KMS-11 (cell line): ENCODE measurements at regions not wholly inside any gene's neighbourhood (a gene's known extent, or its start where the extent isn't known, plus 50 kb on each side); places are given as distances from the start of the nearest gene placed in this dataset.

Source experiments
- H2AFZ ChIP-seq: fragments of 200-600 bp; sonication (generic); 2 replicates; pipeline ENCODE4 v1.6.1; 2016; ENCODE audit warnings: antibody characterized with exemption, mixed run types, low read depth
- H3K27ac ChIP-seq: fragments of 200-600 bp; sonication (generic); 2 replicates; pipeline ENCODE4 v1.6.1; 2016; ENCODE audit warnings: mild to moderate bottlenecking, mixed run types
- H3K27me3 ChIP-seq: fragments of 200-600 bp; sonication (generic); 2 replicates; pipeline ENCODE4 v1.6.1; 2017; ENCODE audit warnings: mild to moderate bottlenecking, low read depth, mixed run types, moderate library complexity; ENCODE audit not compliant: insufficient read depth
- H3K36me3 ChIP-seq: fragments of 200-600 bp; sonication (generic); 2 replicates; pipeline ENCODE4 v1.6.1; 2017; ENCODE audit warnings: mild to moderate bottlenecking, mixed run types; ENCODE audit not compliant: insufficient read depth
- H3K4me1 ChIP-seq: fragments of 200-600 bp; sonication (generic); 2 replicates; pipeline ENCODE4 v1.6.1; 2016; ENCODE audit warnings: mild to moderate bottlenecking, low read depth, mixed run types; ENCODE audit not compliant: poor library complexity, severe bottlenecking
- H3K4me2 ChIP-seq: fragments of 200-600 bp; sonication (generic); 2 replicates; pipeline ENCODE4 v1.7.0; 2016; ENCODE audit warnings: mild to moderate bottlenecking, mixed run types
- H3K4me3 ChIP-seq: fragments of 200-600 bp; sonication (generic); IDR thresholded peaks from 2 replicates; pipeline ENCODE4 v1.6.1; 2017; ENCODE audit warnings: low read depth, low read length, mixed read lengths; ENCODE audit not compliant: insufficient read depth
- H3K79me2 ChIP-seq: fragments of 200-600 bp; sonication (generic); 2 replicates; pipeline ENCODE4 v1.6.1; 2016; ENCODE audit warnings: low read depth, mixed run types; ENCODE audit not compliant: insufficient read depth
- H3K9ac ChIP-seq: fragments of 200-600 bp; sonication (generic); 2 replicates; pipeline ENCODE4 v1.6.1; 2016; ENCODE audit warnings: mild to moderate bottlenecking, mixed run types
- H4K20me1 ChIP-seq: fragments of 200-600 bp; sonication (generic); 2 replicates; pipeline ENCODE4 v1.6.1; 2016; ENCODE audit warnings: mild to moderate bottlenecking, mixed run types; ENCODE audit not compliant: insufficient read depth
- CTCF ChIP-seq: fragments of 200-600 bp; sonication (generic); conservative IDR thresholded peaks from 2 replicates; pipeline ENCODE4 v1.6.1; 2017; ENCODE audit warnings: low read depth, mild to moderate bottlenecking, antibody characterized with exemption, low read length, moderate library complexity, mixed read lengths

GRCh38 chrX:45711231-45711630, 510.6 kb upstream of the DIPK2B start:
- Histone ChIP-seq H3K4me1 (no peaks in the 10 kb centered on the region), H4K20me1 (no peaks in the 10 kb centered on the region), H2AFZ (no peak overlapping the region), H3K4me2 (no peak overlapping the region), H3K27ac (no peak overlapping the region), H3K9ac (no peak overlapping the region), H3K79me2 (no peaks in the 10 kb centered on the region), H3K27me3 (no peaks in the 10 kb centered on the region), H3K36me3 (no peaks in the 10 kb centered on the region), H3K4me3 (no peak overlapping the region)
- no peak for TF ChIP-seq CTCF

- TF ChIP-seq CTCF, result no peak
- Histone ChIP-seq H3K27ac (no peak overlapping the region), H3K9ac (no peak overlapping the region), H3K4me2 (no peak overlapping the region), H3K4me1 (no peaks in the 10 kb centered on the region), H3K4me3 (no peak overlapping the region), H3K27me3 (no peaks in the 10 kb centered on the region), H2AFZ (no peak overlapping the region), H3K36me3 (no peaks in the 10 kb centered on the region), H4K20me1 (no peaks in the 10 kb centered on the region), H3K79me2 (no peaks in the 10 kb centered on the region)
Observed at GRCh38 chrX:45710081-45710801, 509.6 kb upstream of the DIPK2B start.

GRCh38 chrX:45709381-45709780, 508.7 kb upstream of the DIPK2B start:
- no peaks in the 10 kb centered on the region for H4K20me1 ChIP-seq
- TF ChIP-seq CTCF, result no peak
- H3K79me2 ChIP-seq, result no peaks in the 10 kb centered on the region
- H3K27ac ChIP-seq, result no peak overlapping the region
- no peaks in the 10 kb centered on the region for H3K36me3 ChIP-seq
- no peak overlapping the region for H2AFZ ChIP-seq
- no peaks in the 10 kb centered on the region for H3K27me3 ChIP-seq
- no peak overlapping the region for H3K4me3 ChIP-seq
- H3K4me2 ChIP-seq, result no peak overlapping the region
- no peak overlapping the region for H3K9ac ChIP-seq
- no peaks in the 10 kb centered on the region for H3K4me1 ChIP-seq

- Histone ChIP-seq H3K27me3 (no peaks in the 10 kb centered on the region), H3K79me2 (no peaks in the 10 kb centered on the region), H2AFZ (no peak overlapping the region), H4K20me1 (no peaks in the 10 kb centered on the region), H3K9ac (no peak overlapping the region), H3K4me2 (no peak overlapping the region), H3K36me3 (no peaks in the 10 kb centered on the region), H3K4me1 (no peaks in the 10 kb centered on the region), H3K4me3 (no peak overlapping the region), H3K27ac (no peak overlapping the region)
- no peak for TF ChIP-seq CTCF
Observed at GRCh38 chrX:45699158-45699557, 498.5 kb upstream of the DIPK2B start.
